ENCODE measurements at regions not wholly inside any gene's neighbourhood (a gene's known extent, or its start where the extent isn't known, plus 50 kb on each side); places are given as distances from the start of the nearest gene placed in this dataset.

- no peak overlapping the region for H3K27ac Mint-ChIP-seq
- intact Hi-C loops (cut with micrococcal nuclease) = no loop called here
- H4K20me1 ChIP-seq (ENCODE audit: insufficient read depth, low read length) = no peaks in the 10 kb centered on the region
- H3K4me1 Mint-ChIP-seq = peaks cover 7% of the 10 kb centered on the region
- no peaks in the 10 kb centered on the region for H3K36me3 Mint-ChIP-seq
- H3K4me3 ChIP-seq (replicated peaks in 1 of 3; ENCODE audit: low read depth in 2 of 3, low read length in 3 of 3) = no peak overlapping the region
- no peaks in the 10 kb centered on the region for H3K9me3 ChIP-seq (replicated peaks in 1 of 2; ENCODE audit: control insufficient read depth in 1 of 2, insufficient read depth in 1 of 2, low read length in 2 of 2)
- no peak overlapping the region for H3K4me2 ChIP-seq (replicated peaks; ENCODE audit: extremely low read depth, low read length, poor library complexity, severe bottlenecking)
- H3K4me1 ChIP-seq (ENCODE audit: control insufficient read depth in 1 of 2, insufficient read depth in 2 of 2, low read length in 2 of 2) = peaks cover 0 to 8% of the 10 kb centered on the region in 2 donors
- H3K36me3 ChIP-seq (replicated peaks in 1 of 2; ENCODE audit: control insufficient read depth in 1 of 2, insufficient read depth in 2 of 2, low read length in 2 of 2) = no peaks in the 10 kb centered on the region
- no peak overlapping the region for H3K27ac ChIP-seq (ENCODE audit: low read depth in 1 of 2, low read length in 2 of 2)
- no peak for DNase-seq
- TF ChIP-seq CTCF (IDR thresholded peaks at IDR 0.05) = no peak
- no peaks in the 10 kb centered on the region for H3K27me3 Mint-ChIP-seq (ENCODE audit: low read depth in 3 of 3)
- H3K9ac ChIP-seq (ENCODE audit: insufficient read depth, low read length, poor library complexity, severe bottlenecking) = no peak overlapping the region
- H3K9me3 Mint-ChIP-seq = no peaks in the 10 kb centered on the region
- H3K79me2 ChIP-seq (ENCODE audit: insufficient read depth, low read length) = no peaks in the 10 kb centered on the region
- 100% methylated on average over 7 of the region's 11 CpGs for WGBS (ENCODE audit: insufficient coverage)
- no peaks in the 10 kb centered on the region for H3K27me3 ChIP-seq (ENCODE audit: control insufficient read depth in 2 of 2, insufficient read depth in 2 of 2, low read length in 2 of 2)
- H3K4me3 Mint-ChIP-seq = no peak overlapping the region
- no peak overlapping the region for H2AFZ ChIP-seq (ENCODE audit: insufficient read depth, low read depth, low read length, poor library complexity, severe bottlenecking)
Observed at GRCh38 chr2:158025255-158025996, 76.2 kb upstream of the UPP2 start.

- Histone ChIP-seq H3K4me3 (replicated peaks in 1 of 3; ENCODE audit: low read depth in 2 of 3, low read length in 3 of 3) (no peak overlapping the region), H3K4me1 (ENCODE audit: control insufficient read depth in 1 of 2, insufficient read depth in 2 of 2, low read length in 2 of 2) (peaks cover 0 to 1% of the 10 kb centered on the region in 2 donors), H2AFZ (ENCODE audit: insufficient read depth, low read depth, low read length, poor library complexity, severe bottlenecking) (no peak overlapping the region), H3K27me3 (ENCODE audit: control insufficient read depth in 2 of 2, insufficient read depth in 2 of 2, low read length in 2 of 2) (no peaks in the 10 kb centered on the region), H3K79me2 (ENCODE audit: insufficient read depth, low read length) (no peaks in the 10 kb centered on the region), H3K9me3 (replicated peaks in 1 of 2; ENCODE audit: control insufficient read depth in 1 of 2, insufficient read depth in 1 of 2, low read length in 2 of 2) (no peaks in the 10 kb centered on the region), H3K4me2 (replicated peaks; ENCODE audit: extremely low read depth, low read length, poor library complexity, severe bottlenecking) (no peak overlapping the region), H4K20me1 (ENCODE audit: insufficient read depth, low read length) (no peaks in the 10 kb centered on the region), H3K27ac (ENCODE audit: low read depth in 1 of 2, low read length in 2 of 2) (no peak overlapping the region), H3K36me3 (replicated peaks in 1 of 2; ENCODE audit: control insufficient read depth in 1 of 2, insufficient read depth in 2 of 2, low read length in 2 of 2) (no peaks in the 10 kb centered on the region), H3K9ac (ENCODE audit: insufficient read depth, low read length, poor library complexity, severe bottlenecking) (no peak overlapping the region)
- peak; percentile 82 for TF ChIP-seq CTCF (IDR thresholded peaks at IDR 0.05)
- H3K9me3 Mint-ChIP-seq = no peaks in the 10 kb centered on the region
- no peaks in the 10 kb centered on the region for H3K36me3 Mint-ChIP-seq
- H3K27me3 Mint-ChIP-seq (ENCODE audit: low read depth in 3 of 3) = no peaks in the 10 kb centered on the region
- no peak overlapping the region for H3K4me3 Mint-ChIP-seq
- H3K4me1 Mint-ChIP-seq = no peaks in the 10 kb centered on the region
- H3K27ac Mint-ChIP-seq = no peak overlapping the region
- peak; percentile 30 to 46 (median 40) for DNase-seq
- intact Hi-C loops (cut with micrococcal nuclease) = no loop called here
- 0% methylated on average over 2 of the region's 4 CpGs for WGBS (ENCODE audit: insufficient coverage)
Observed at GRCh38 chr2:158024288-158024898, 77.3 kb upstream of the UPP2 start.

All from CD14-positive monocyte (primary cell).